ENCODE measurements at regions not wholly inside any gene's neighbourhood (a gene's known extent, or its start where the extent isn't known, plus 50 kb on each side); places are given as distances from the start of the nearest gene placed in this dataset.

DNA sequence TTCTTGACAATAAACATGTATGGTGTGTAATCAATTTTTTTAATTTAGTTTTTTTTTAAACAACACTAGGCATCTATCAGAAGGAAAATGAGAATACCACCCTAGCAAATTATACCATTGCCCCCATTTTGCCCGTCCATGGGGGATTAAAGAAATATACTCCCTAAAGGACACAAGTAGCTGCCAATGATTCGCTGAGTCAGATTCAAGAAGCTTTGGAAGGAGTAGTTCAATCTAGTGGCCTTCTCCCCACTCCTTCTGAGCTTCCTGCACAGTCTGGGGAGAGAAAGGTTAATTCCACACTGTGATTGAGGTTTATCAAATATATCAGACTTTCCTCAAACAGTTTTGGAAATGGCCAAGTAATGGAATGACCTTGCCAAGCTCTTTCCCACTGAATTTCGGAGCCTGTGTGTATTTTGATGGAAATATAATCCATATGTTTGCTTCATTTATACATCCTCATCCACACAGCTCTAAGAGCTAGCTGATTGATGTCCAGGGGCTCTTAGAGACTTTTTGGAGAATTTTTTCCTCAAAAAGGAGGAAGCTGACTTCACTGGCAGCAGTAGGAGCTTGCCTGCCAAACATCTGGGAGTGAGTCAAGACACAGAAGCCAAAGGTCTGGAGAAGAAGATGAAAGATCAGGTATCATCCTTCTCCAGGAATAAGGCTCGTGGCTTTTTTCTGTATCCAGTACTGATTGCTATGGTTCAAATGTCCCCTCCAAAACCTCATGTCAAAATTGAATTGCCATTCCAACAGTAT lies 478.5 kb upstream of the PROK2 start:
- no peak for TF ChIP-seq POLR2AphosphoS5 (IDR thresholded peaks at IDR 0.05; ENCODE audit: low read depth, low read length)
- TF ChIP-seq, protein P1, sequence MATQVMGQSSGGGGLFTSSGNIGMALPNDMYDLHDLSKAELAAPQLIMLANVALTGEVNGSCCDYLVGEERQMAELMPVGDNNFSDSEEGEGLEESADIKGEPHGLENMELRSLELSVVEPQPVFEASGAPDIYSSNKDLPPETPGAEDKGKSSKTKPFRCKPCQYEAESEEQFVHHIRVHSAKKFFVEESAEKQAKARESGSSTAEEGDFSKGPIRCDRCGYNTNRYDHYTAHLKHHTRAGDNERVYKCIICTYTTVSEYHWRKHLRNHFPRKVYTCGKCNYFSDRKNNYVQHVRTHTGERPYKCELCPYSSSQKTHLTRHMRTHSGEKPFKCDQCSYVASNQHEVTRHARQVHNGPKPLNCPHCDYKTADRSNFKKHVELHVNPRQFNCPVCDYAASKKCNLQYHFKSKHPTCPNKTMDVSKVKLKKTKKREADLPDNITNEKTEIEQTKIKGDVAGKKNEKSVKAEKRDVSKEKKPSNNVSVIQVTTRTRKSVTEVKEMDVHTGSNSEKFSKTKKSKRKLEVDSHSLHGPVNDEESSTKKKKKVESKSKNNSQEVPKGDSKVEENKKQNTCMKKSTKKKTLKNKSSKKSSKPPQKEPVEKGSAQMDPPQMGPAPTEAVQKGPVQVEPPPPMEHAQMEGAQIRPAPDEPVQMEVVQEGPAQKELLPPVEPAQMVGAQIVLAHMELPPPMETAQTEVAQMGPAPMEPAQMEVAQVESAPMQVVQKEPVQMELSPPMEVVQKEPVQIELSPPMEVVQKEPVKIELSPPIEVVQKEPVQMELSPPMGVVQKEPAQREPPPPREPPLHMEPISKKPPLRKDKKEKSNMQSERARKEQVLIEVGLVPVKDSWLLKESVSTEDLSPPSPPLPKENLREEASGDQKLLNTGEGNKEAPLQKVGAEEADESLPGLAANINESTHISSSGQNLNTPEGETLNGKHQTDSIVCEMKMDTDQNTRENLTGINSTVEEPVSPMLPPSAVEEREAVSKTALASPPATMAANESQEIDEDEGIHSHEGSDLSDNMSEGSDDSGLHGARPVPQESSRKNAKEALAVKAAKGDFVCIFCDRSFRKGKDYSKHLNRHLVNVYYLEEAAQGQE (IDR thresholded peaks at IDR 0.05; ENCODE audit: insufficient read depth in 1 of 2, low read depth in 2 of 2, low read length in 1 of 2) = no peak
- TF ChIP-seq, protein P2, sequence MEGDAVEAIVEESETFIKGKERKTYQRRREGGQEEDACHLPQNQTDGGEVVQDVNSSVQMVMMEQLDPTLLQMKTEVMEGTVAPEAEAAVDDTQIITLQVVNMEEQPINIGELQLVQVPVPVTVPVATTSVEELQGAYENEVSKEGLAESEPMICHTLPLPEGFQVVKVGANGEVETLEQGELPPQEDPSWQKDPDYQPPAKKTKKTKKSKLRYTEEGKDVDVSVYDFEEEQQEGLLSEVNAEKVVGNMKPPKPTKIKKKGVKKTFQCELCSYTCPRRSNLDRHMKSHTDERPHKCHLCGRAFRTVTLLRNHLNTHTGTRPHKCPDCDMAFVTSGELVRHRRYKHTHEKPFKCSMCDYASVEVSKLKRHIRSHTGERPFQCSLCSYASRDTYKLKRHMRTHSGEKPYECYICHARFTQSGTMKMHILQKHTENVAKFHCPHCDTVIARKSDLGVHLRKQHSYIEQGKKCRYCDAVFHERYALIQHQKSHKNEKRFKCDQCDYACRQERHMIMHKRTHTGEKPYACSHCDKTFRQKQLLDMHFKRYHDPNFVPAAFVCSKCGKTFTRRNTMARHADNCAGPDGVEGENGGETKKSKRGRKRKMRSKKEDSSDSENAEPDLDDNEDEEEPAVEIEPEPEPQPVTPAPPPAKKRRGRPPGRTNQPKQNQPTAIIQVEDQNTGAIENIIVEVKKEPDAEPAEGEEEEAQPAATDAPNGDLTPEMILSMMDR (IDR thresholded peaks at IDR 0.05) = no peak
